ENCODE measurements at regions not wholly inside any gene's neighbourhood (a gene's known extent, or its start where the extent isn't known, plus 50 kb on each side); places are given as distances from the start of the nearest gene placed in this dataset.

GRCh38 chr2:78718473-78718872, 307.0 kb upstream of the REG3G start:
- TF ChIP-seq CTCF (IDR thresholded peaks at IDR 0.05) (no peak), POLR2AphosphoS5 (IDR thresholded peaks at IDR 0.05) (no peak), POLR2A (IDR thresholded peaks at IDR 0.05) (no peak)

Data from transverse colon (tissue), 4 donors.